HuH-7 (cell line): ENCODE measurements at regions not wholly inside any gene's neighbourhood (a gene's known extent, or its start where the extent isn't known, plus 50 kb on each side); places are given as distances from the start of the nearest gene placed in this dataset.
A peak's percentile ranks its signal among the peaks of the same experiment; 100 is the strongest.

Experiments used
- DNase-seq: peaks from one replicate; pipeline ENCODE4 v3.0.0; 2011; ENCODE audit warnings: low spot score

DNA sequence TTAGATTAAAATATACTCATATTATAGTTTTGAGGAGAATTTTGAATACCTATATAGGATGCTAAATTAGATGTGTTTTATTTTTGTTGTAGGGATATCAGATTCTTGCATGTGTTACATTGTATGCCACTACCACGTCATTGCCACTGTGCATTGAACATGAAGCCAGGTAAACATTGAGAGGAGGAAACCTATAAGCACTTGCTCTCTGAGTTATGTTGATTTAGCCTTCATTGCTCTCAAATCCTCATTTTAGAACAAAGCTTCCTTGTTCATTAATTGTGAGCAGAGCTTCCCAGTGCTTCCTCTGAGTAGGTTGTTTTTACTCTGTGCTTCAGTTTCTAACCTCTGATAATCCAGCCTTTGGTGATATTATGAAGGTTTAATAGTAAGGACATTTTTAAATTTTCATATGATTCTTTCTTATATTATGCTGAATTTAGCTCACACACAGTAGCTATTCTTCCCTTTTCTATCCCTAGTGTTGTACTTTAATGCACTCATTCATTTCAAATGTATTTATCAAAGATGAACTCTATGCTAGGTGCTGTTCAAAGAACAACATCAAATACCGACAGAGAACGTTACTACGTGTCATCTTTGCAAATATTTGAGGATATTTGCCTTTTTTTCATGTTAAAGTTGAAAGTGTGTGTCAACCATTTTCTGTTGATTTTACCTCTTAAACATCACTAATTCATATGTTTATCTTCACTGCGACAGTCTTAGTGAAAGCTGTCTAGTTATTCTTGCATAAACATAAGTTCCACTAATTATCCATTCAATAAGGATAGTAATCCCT is 1448.0 kb upstream of the MIR17HG start:
- peak; percentile 5 for DNase-seq

DNA sequence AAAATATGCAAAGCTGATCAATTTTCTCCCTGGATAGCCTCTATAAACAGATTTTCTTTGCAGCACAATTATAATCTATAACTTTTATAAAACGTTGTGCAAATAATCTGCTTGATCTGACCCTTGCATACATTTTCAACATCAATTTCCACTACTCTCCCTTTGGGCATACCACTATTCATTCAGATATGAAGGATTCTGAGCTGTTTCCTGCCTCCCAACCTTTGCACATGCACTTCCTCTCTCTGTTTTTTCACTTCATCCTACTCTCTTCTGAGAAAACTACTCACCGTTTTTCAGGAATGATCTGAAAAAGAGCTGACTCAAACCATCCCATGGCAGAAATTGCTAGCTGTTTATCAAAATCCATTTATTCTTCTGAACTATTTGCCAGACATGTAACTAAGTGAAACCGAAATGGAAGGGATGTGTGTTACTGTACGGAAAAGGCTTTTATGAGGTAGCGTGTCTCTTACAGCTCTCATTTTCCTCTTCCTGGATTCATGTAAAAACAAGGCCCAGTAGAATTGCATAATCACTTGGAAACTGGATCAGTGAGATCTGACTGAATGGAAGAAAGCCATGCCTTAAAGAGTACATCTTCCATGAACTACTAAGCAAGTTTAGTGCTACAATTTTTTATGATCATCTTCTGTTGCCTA is 1447.3 kb upstream of the MIR17HG start:
- no peak for DNase-seq

DNA sequence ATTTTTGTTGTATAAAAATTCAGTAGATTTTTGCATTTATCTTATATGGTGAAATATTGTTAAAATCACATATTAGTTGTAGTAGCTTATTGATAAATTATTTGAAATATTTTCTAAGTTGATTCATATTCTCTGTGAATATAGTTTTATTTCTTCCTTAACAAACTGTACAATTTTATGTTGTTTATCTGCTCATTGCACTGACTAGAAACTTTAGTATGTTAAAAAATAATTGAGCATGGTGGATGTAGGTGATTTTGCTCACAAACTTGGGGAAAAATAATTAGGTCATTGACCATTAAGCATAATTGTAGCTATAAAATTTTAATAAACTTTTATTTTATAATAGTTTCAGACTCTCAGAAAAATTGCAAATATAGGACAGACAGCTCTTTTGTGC is 1445.3 kb upstream of the MIR17HG start:
- no peak for DNase-seq

DNA sequence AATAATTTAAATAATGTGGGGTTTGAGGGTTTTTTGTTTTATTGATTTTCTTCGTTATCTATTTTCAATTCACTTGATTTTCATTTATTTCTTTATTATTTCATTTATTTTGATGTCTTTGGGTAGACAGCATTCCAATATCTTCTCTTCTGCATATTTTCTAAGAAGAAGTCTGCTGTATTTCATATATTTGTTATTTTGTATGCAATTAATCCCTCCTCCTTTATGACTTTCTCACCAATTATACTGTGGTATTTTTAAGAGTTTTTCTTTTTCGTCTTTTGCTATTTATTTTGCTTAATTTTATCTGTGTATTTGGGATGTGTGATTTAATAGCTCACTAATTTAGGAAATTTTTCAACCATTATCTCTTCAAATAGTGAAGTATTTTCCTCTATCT is 1444.4 kb upstream of the MIR17HG start:
- no peak for DNase-seq

DNA sequence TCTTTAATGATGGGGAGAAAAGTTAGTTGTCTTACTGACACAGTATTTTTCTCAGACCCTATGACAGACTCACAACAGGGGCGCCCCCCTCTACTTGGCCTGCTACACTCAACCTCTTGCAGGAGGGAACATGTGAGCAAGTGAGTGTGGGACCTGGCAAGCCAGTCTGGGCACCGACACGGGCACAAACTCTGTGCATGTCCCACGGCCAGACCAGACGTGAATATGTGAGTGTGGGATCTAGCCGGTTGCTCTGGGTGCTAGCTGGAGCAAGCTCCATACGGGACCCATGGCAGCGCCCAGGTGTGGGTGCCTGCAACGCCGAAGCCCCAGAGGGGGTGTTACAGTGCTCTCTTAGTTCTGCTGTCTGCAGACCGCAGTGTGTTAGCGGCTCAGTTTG is 1437.3 kb upstream of the MIR17HG start:
- no peak for DNase-seq

DNA sequence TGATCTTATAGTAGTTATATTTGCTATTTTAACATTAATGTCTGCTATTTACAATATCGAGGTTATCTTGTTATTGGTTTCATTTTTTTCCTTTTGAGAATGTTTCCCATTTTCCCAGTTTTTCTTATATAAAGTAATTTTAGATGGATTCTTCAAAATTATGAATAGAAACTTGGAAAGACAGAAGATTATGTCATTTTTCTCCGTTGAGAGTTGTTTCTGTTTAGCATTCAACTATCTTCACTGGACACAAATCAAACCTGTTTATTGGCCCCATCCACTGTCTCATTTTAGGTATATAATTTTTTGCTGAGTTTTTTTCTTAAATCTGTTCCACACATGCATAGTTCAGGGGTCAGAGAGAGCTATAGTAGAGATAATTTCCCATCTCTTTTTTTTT is 1430.9 kb upstream of the MIR17HG start:
- DNase-seq, result no peak

DNA sequence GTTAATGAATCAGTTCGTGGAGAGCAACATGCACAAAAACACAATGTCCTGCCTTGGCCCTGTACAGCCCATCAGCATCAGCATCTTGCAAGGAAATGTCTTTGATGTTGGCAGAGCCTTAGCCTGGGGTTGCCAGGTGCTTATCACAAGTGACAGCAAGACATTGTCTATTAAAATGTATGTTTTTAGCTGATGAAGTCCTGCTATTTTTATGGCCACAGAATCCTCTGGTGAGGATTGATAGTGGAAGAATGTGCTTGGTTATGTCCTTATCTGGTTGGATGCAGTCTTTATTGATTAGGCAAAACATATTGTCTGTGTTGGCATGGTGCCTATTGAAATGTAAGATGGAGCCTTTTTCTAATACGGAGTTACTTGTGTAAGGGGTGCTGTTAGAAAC is 1427.0 kb upstream of the MIR17HG start:
- no peak for DNase-seq

DNA sequence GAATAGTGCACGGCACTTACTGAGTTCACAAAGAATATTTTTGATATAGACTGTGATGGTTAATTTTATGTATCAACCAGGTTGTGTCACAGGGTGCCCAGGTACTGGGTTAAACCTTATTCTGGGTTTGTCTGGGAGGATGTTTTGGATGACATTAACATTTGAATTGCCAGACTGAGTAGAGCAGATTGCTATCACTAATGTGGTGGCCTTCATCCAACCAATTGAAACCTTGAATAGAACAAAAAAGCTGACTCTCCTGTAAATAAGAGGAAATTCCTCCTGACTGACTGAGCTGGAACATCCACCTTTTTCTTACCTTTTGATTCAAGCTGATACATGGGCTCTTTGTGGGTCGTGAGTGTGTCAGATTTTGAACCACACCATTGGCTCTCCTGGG is 1424.4 kb upstream of the MIR17HG start:
- no peak for DNase-seq

DNA sequence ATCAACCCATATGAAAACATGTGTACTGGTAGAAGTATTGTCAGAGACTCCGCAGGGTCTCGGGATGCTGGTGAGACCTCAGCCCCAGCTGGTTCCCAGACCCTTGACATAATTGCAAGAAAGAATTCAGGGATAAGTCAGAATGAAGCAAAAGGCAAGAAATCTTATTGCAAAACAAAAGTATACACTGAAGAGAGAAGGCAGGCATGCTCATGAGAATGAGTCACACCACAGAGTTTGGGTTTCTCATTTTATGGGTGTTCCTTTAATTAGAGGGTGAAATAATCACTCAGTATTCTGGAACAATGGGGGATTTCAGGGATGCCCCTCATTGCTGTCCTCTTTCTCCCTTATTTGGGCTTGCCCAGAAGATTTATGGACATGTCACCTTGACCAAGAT is 1423.8 kb upstream of the MIR17HG start:
- no peak for DNase-seq

DNA sequence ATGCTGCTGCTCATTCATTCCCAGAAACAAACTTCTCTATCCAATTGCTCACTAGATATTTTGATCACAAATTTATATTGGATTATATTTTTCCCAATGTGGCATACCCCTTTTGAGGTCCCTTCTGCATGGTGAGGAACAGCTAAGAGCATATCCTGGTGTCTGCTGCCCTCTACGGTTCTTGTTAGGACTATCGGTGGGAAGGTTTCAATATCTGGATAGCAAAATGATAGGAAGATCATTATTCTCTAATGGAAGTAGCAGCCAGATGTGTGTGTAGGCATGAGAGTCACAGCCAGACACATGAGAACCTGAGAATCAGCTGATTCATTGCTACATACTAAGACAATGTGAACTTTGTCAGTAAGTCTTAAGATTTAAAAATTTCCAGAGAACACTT is 1422.4 kb upstream of the MIR17HG start:
- no peak for DNase-seq

DNA sequence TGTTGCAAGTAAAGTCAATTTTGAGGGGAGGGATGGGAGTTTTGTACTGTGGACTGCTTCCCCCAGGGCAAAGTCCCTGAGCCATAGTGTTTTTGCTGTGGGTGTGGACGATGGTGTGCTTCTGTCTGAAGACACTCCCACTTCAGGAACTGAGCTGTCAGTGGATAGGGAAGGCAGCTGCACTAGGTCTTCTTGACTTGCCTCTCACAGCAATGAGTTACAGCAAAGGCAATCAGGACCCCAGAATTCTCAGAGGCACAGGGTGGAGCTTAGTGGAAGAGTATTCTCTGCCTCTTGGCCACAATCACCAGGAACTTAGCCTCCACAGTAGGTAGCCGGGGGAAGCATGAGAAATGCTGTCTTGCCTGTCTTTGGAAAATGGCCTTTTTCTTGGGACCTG is 1416.6 kb upstream of the MIR17HG start:
- no peak for DNase-seq

DNA sequence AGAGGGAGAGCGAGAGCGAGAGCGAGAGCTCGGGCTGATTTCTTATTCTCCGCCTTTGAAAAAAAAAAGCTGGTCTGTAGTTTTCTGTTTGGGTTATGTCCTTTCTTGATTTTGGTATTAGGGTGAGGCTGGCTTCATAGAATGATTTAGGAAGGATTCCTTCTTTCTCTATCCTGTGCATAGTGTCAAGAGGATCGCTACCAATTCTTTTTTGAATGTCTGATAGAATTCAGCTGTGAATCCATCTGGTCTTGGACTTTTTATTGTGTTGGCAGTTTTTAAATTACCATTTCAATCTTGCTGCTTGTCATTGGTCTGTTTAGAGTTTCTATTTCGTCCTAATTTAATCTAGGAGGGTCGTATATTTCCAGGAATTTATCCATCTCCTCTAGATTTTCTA is 1414.6 kb upstream of the MIR17HG start:
- DNase-seq, result no peak

DNA sequence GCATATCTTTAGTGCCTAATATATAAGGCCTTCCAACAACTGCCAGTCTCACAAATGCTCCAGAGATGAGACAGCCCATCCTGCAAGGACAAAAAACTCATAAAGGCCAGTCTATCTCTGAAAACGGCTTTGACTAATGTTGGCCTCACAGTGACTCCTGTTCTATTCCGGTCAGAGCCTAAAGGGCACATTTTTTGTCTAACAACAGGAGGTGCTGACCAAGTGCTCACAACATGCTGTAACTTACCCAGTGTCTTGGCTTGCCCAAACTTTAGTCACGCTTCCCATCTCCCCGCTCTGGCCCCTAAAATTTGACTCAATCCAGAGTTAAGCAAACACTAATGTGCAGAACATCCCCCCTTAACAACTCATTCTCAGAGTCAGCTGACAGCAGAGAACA is 1411.2 kb upstream of the MIR17HG start:
- DNase-seq, result no peak

DNA sequence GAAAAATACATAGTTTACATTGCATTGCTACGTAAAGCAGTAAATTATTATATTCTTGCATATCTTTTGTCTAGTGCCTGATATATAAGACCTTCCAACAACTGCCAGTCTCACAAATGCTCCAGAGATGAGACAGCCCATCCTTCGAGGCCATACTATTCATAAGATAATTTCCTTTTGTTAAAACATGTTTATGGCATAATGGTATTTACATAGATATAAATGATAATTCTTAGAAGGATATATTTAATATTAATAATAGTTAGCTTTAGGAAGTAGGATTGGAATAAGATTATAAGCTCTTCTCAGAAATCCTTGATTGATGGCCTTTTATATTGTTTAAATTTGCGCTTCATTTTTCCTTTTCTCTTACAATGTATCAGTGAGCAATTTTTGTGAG is 1410.1 kb upstream of the MIR17HG start:
- DNase-seq, result no peak

DNA sequence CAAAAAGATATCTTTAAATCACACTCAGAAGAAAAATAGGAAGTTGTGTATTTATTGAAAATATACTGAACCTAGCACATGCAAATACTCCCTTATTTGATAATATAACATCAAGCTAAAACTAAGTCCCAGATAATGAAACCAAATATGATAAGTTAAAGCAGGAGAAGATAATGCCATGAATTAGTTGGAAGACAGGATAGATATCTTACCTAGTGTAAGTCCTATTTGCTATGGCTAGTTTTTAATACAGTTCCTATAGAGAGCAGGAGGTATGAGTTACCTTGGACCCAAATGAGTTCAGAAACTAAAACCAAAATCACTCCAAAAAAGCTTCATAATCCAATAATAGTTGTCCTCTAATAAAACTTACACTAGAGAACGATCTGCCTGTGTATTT is 1407.1 kb upstream of the MIR17HG start:
- no peak for DNase-seq

DNA sequence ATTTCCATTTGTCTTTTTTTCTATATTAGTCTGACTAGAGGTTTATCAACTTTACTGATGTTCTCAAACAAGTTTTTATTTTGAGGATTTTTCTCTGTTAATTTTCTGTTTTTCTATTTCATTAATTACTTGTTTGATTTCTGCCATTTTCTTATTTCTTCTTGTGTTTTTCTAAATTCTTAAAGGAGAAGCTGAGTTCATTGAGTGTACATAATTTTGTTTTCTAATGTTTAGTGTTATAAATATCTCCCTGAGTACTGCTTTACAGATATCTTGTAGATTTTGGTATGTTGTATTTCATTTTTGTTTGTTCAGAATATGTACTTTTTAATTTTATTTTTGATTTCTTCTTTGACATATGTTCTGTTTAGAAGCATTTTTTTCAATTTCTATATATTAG is 1404.3 kb upstream of the MIR17HG start:
- DNase-seq, result no peak

DNA sequence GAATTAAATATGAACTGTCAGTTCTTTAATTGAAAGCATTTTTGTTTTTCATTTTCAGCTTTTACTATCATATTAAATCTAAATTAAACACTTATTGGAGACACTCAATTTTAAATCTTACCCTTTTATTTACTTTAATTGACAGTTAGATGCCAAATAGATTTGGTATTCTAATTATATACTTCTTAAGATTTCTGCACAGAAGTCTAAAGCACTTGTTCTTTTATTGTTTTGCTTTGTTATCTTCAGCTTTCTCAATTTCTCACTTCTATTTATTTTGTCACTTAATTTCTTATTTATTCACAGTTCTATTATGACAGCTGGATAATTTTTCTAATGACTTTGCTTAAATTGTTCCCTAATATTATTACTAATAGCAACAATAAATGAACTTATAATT is 1397.3 kb upstream of the MIR17HG start:
- DNase-seq, result no peak

DNA sequence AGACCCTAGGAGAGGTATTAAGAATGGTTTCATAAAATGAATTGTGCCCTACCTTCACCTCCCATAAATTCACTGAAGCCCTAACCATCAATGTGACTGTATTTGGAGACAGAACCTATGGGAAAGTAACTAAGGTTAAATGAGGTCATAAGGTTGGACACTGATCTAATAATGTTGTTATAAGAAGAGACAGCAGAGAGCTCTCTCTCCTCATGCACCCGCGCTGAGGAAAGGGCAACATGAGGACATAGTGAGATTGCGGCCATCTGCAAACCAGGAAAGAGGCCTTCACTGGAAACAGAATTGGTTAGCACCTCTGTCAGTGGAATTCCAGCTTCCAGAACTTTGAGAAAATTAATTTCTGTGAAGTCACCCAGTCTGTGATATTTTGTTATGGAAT is 1396.1 kb upstream of the MIR17HG start:
- no peak for DNase-seq

DNA sequence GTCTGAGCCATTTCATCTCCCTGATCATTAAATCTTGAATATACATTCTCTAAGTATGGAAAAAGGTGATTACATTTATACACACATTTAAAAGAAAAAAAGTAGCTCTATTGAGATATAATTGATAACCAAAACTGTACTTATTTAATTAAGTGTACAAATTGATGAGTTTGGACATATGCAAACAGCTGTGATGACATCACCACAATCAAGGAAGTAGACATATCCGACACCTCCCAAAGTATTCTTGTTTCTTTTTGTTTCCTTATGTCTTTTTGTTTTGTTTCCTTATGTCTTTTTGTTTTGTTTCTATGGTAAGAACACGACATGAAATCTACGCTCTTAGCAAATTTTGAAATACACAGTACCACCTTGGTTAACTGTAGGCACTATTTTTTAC is 1393.9 kb upstream of the MIR17HG start:
- DNase-seq, result no peak

DNA sequence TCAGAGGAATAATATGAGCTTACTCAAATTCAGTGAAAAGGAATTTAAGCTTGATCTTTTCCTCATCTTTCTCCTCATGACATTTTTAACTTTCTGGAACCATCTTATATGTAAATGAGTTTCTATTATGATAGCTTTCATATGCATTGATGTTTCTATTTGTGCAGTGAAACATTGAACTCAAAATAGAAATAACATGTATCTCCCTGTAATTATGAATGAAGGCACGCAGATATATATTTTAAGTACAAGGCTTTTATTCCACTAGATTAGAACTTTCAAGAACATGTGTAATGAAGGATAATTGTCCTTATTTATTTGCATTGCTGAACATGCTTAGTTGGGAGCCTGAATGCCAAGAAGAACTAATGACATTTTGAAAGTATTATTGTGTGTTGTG is 1391.7 kb upstream of the MIR17HG start:
- no peak for DNase-seq

DNA sequence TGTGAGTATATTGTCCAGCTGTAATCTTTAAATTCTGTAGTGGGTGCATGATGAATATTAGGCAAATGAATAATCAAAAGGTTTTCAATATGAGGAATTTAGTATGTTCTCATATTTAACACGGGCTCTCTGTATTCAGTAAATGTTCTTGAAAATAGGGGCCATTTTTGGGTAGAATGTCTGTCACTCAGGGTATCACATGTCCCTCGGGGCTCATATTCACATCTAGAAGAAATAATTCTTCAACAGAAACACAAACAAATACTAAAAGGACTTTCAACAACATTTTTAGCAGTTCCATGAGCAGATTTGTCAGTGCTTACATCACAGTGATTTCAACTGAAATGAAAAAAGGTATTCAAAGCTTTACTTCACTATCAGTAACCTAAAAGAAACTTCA is 1388.4 kb upstream of the MIR17HG start:
- DNase-seq, result no peak

DNA sequence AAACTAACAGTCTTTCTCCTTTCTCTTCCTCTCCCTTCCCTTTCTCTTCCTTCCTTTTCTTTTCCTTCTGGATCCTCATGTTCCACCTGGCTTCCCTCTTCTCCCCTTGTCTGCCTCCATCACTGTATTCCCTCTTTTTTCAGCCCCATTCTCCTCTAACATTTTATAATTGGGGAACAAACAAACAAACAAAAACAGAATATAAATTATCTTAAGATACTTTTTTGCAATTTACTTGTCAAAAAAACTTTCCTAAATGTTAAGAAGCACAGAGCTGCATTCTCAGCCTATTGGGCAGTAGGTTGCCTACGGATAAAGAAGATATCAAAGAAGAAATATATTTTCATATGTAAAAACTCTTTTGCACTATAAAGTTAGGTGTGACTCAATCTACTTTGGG is 1382.2 kb upstream of the MIR17HG start:
- no peak for DNase-seq

DNA sequence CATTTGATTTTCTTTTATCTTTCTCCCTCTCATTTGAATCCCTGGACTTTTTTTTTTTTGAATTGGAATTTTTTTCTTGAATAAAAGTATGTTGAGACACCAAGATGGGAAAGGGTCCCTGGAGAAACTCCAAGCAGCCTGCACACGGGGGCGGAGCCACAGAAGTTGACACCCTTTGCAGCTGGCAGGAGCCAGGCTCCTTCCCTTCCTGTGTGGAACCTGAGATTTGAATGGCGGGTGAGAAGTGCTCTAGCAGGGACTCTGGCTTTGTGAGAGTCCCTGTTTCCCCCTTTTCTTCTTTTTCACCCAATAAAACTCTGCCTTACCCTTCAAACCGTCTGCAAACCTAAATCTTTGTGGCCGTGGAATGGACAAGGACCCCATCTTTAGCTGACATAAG is 1381.0 kb upstream of the MIR17HG start:
- DNase-seq, result no peak

DNA sequence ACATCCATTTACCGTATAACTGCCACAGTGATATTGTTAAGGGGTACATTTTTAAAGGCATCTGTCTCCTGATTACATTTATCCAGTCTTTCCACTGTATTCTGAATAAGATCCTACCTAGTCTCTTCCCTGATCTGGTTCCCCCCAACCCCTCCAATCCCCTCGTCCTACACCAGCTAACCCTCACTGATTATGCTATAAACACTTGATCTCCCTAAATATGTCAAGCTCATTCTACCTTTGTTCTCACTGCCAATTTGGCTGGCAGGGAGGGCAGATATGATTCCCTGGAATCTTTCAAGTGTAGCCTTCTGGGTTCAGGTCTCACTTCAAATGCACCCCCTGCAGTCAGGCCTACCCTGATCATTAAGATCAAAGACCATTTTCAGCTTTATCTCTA is 1379.8 kb upstream of the MIR17HG start:
- DNase-seq, result no peak
